Activated T-helper 17 cell treated with anti-CD3 and anti-CD28 coated beads, Interleukin-2, amount 50 U/mL, for 72 hours (primary cell): ENCODE measurements at regions not wholly inside any gene's neighbourhood (a gene's known extent, or its start where the extent isn't known, plus 50 kb on each side); places are given as distances from the start of the nearest gene placed in this dataset.

Source experiments
- ATAC-seq: fragments of 150-1000 bp; cut with Tn5 transposase; replicated peaks from 2 replicates; pipeline ENCODE4 v1.10.0; 2021; ENCODE audit warnings: mild to moderate bottlenecking, moderate library complexity
- H3K27ac Mint-ChIP-seq: one replicate; pipeline ENCODE4 v1.8.0; 2022; ENCODE audit warnings: mixed read lengths
- H3K27me3 Mint-ChIP-seq: one replicate; pipeline ENCODE4 v1.8.0; 2022; ENCODE audit warnings: mixed read lengths
- H3K36me3 Mint-ChIP-seq: one replicate; pipeline ENCODE4 v1.8.0; 2022; ENCODE audit warnings: low read depth, mild to moderate bottlenecking, mixed read lengths
- H3K4me1 Mint-ChIP-seq: one replicate; pipeline ENCODE4 v1.8.0; 2022; ENCODE audit warnings: mixed read lengths
- H3K4me3 Mint-ChIP-seq: one replicate; pipeline ENCODE4 v1.8.0; 2022; ENCODE audit warnings: mild to moderate bottlenecking, mixed read lengths
- H3K9me3 Mint-ChIP-seq: one replicate; pipeline ENCODE4 v1.8.0; 2022; ENCODE audit warnings: mixed read lengths

DNA sequence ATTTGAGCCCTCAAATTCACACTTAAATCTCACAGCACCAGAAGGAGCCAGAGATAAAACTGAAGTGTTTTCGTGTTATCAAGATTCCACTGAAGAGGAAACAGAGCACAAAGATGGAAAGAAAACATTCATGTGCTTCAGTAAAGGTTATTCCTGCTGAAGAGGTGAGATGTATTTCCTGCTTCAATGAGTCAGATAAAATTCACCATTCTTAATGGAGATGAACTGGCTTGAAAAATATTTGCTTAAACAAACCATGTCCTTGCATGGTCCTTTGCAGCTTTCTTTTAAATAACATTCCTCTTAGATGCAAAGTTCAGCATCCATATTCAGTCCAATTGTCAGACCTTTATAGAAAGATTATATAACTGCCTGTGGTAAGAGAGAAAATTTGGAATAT lies 294.2 kb downstream of the IPMK start:
- H3K4me1 Mint-ChIP-seq = no peaks in the 10 kb centered on the region
- H3K36me3 Mint-ChIP-seq = no peaks in the 10 kb centered on the region
- no peak for ATAC-seq
- H3K9me3 Mint-ChIP-seq = no peaks in the 10 kb centered on the region
- H3K4me3 Mint-ChIP-seq = no peak overlapping the region
- H3K27ac Mint-ChIP-seq = no peak overlapping the region
- H3K27me3 Mint-ChIP-seq = no peaks in the 10 kb centered on the region

DNA sequence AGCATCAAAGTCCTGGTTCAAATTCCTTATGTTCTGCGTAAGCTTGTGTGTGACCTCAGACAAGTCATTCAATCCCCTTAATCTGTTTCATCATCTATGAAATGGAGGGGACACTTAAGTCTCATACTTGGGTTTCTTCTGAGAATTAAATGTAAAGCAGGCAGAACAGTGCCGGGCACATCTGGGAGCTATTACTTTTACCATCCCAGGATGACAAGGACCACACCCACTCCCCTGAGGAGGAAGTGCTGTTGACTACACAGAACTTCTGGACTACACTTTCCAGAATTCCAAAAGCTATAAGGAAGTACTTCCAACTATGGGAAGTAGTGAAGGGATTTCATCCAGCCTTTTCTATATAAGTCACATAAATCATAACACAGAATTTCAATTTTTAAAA lies 294.9 kb downstream of the IPMK start:
- H3K4me1 Mint-ChIP-seq = no peaks in the 10 kb centered on the region
- no peak overlapping the region for H3K27ac Mint-ChIP-seq
- no peak overlapping the region for H3K4me3 Mint-ChIP-seq
- ATAC-seq = no peak
- H3K27me3 Mint-ChIP-seq = no peaks in the 10 kb centered on the region
- H3K36me3 Mint-ChIP-seq = no peaks in the 10 kb centered on the region
- H3K9me3 Mint-ChIP-seq = no peaks in the 10 kb centered on the region

DNA sequence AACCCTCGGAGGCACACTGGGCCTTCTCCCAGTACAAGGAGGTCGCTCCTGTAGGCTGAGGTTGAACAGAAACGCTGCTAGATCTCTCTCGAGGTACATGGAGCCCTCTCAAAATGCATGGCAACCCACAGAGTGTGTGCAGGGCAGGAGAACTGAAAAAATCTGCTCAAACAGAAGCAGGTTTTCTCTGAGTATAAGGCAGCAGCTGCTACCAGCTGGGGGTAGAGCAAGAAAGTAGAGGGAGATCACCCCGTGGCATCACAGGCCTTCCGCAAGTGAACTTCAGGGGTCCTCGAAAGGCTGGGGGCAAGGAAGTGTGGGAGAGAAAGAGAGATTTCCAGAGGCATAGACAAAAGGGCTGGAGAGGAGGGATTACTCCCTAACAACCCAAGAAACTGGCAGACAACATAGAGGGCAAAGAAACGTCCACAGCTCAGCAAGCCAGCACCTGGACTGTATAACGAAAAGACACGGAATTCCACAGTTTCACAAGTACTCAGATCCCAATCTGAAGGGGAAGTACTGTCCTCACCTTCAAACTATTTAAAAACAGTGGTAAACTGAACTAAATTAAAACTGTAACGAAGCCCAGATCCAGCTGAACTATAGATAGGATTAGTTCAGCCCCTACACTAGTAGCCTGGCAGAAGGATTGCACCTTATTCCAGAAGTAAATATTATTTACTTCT lies 299.2 kb downstream of the IPMK start:
- no peak overlapping the region for H3K4me3 Mint-ChIP-seq
- H3K9me3 Mint-ChIP-seq = peaks cover 4% of the 10 kb centered on the region
- no peak overlapping the region for H3K27ac Mint-ChIP-seq
- H3K36me3 Mint-ChIP-seq = no peaks in the 10 kb centered on the region
- H3K27me3 Mint-ChIP-seq = no peaks in the 10 kb centered on the region
- no peaks in the 10 kb centered on the region for H3K4me1 Mint-ChIP-seq
- no peak for ATAC-seq

DNA sequence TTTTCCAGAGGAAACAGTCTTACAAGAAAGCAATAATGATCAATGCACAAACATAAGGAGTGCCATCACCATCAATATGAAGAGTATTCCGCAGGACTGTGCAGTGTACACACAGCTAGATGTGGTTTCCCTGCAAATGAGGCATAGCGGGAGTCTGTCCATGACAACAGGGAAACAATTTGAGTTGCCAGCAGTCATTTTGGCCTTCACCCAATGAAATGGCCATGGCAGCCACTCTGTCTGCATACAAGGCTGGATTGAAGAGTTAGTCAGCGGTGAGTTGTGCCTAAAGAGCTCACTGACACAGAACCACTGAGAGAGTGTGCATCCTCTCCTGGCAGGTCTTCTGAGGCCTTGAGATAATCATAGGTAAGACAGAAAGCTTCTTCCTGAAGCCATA lies 303.3 kb downstream of the IPMK start:
- H3K36me3 Mint-ChIP-seq = no peaks in the 10 kb centered on the region
- H3K27me3 Mint-ChIP-seq = no peaks in the 10 kb centered on the region
- H3K4me3 Mint-ChIP-seq = no peak overlapping the region
- H3K27ac Mint-ChIP-seq = no peak overlapping the region
- H3K9me3 Mint-ChIP-seq = peaks cover 4% of the 10 kb centered on the region
- H3K4me1 Mint-ChIP-seq = no peaks in the 10 kb centered on the region
- ATAC-seq = no peak

DNA sequence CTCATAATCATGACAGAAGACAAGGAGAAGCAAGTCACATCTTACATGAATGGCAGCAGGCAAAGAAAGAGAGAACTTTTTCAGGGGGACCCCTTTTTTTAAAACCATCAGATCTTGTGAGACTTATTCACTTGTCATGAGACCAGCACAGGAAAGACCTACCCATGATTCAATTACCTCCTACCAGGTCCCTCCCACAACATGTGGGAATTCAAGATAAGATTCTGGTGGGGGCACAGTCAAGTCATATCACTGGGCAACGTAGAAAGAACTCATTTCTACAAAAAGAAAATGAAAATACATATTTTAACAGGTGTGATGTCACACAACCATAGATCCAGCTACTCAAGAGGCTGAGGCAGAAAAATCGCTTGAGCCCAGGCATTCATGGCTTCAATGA lies 304.1 kb downstream of the IPMK start:
- Mint-ChIP-seq H3K27ac (no peak overlapping the region), H3K4me1 (no peaks in the 10 kb centered on the region), H3K4me3 (no peak overlapping the region), H3K9me3 (peaks cover 4% of the 10 kb centered on the region), H3K27me3 (no peaks in the 10 kb centered on the region), H3K36me3 (no peaks in the 10 kb centered on the region)
- ATAC-seq = no peak

DNA sequence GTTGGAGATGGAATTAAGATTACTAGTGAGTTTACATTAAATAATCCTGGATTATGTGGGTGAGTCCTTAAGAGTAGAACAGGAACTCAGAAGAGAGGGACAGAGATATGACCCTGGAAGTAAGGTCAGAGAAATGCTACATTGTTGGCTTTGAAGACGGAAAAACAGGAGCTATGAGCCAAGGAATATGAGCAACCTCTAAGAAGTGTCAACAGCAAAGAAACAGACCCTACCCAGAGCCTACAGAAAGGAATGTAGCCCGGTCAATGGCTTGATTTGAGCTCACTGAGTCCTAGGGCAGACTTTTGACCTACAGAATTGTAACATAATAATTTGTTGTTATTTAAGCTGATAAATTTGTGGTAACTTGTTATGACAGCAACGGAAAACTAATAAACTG lies 304.9 kb downstream of the IPMK start:
- no peak for ATAC-seq
- H3K27me3 Mint-ChIP-seq = no peaks in the 10 kb centered on the region
- H3K9me3 Mint-ChIP-seq = peaks cover 4% of the 10 kb centered on the region
- H3K27ac Mint-ChIP-seq = no peak overlapping the region
- H3K36me3 Mint-ChIP-seq = no peaks in the 10 kb centered on the region
- no peaks in the 10 kb centered on the region for H3K4me1 Mint-ChIP-seq
- H3K4me3 Mint-ChIP-seq = no peak overlapping the region

DNA sequence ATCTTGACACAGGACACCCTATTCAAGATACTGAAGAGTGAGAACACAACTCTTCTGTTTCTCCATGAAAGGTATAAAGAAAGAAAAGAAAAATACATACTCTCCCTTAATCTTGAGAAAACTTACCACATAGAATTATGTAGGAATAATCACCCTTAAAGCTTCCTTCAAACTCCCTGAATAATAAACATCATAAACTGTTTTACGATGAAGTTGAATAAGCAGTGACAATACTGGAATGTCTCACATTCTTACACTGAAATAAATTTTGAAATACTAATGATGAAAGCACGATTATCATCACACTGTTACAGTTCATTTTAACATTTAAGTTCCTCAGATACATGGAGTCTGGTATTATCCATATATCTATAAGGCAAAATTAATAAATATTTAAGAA lies 306.2 kb downstream of the IPMK start:
- no peak for ATAC-seq
- Mint-ChIP-seq H3K4me1 (no peaks in the 10 kb centered on the region), H3K36me3 (no peaks in the 10 kb centered on the region), H3K9me3 (peaks cover 4% of the 10 kb centered on the region), H3K27me3 (no peaks in the 10 kb centered on the region), H3K27ac (no peak overlapping the region), H3K4me3 (no peak overlapping the region)

DNA sequence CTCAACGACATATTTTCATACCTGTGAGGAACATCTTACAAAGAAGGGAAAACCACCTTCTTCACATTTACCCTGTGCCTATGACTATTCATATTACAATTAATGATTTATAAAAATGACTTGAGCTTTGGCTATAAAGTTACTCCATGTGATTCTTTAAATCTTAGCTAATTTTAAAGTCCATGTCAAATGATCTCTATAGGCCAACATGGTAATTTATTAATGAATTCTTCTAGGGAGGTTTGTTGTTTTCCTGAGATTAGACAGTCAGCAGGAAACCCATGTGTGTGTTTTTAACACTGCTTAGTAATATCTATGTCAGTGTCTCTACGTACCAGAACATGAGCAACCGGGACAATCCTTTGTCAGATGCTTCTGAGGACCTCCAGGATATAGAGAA lies 307.3 kb downstream of the IPMK start:
- ATAC-seq = no peak
- Mint-ChIP-seq H3K9me3 (peaks cover 4% of the 10 kb centered on the region), H3K27ac (no peak overlapping the region), H3K4me3 (no peak overlapping the region), H3K27me3 (no peaks in the 10 kb centered on the region), H3K36me3 (no peaks in the 10 kb centered on the region), H3K4me1 (no peaks in the 10 kb centered on the region)

DNA sequence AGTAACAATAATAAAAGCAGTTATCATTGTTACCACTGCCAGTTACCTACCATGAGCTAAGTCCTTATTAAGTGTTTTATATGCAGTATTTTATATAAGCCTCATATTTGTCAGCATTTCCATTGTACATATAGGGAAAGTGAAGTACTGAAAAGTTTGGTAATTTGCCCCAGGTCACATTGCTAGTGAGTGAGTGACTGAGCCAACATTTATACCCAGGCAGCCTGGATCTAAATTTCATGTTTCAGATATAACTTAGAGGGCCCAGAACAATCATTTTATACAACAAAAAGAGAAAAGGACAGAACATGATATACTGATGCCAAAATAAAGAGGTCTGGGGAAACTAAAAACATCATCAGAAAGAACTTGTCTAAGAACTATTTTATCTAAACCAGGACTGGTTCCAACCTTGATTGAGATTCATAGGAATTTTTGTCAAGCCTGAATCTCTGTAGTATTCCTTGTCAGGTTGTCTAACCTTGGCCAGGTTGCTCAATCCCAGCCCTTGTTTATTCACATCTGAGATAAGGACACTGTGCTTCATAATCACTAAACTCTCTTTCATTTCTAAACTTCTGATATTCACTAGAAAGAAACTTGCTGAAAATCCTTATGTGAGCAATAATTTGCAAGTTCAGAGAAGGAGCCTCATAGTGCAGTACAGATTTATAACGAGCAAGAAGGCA lies 308.2 kb downstream of the IPMK start:
- Mint-ChIP-seq H3K27me3 (no peaks in the 10 kb centered on the region), H3K4me3 (no peak overlapping the region), H3K36me3 (no peaks in the 10 kb centered on the region), H3K4me1 (no peaks in the 10 kb centered on the region), H3K27ac (no peak overlapping the region), H3K9me3 (peaks cover 8% of the 10 kb centered on the region)
- no peak for ATAC-seq

DNA sequence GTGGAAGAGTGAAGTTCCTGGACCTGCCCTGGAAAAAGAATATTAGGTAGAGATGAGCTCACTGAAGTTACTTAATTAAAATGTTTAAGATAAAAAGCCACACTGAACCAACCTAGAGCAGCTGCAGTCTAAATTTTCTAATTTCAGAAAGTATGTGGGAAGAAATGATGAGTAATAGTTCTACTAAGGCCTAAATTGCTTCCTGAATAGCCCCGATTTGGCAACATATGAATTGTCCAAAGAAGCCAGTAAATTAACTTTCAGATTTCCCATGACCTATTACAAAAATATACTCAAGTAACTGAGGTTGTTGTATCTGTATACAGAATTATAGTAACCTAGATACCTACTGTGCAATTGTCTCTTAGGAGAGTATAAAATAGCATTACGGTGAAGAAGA lies 312.6 kb downstream of the IPMK start:
- H3K4me3 Mint-ChIP-seq = no peak overlapping the region
- peaks cover 5% of the 10 kb centered on the region for H3K9me3 Mint-ChIP-seq
- no peaks in the 10 kb centered on the region for H3K4me1 Mint-ChIP-seq
- ATAC-seq = no peak
- no peaks in the 10 kb centered on the region for H3K27me3 Mint-ChIP-seq
- no peaks in the 10 kb centered on the region for H3K36me3 Mint-ChIP-seq
- H3K27ac Mint-ChIP-seq = no peak overlapping the region

DNA sequence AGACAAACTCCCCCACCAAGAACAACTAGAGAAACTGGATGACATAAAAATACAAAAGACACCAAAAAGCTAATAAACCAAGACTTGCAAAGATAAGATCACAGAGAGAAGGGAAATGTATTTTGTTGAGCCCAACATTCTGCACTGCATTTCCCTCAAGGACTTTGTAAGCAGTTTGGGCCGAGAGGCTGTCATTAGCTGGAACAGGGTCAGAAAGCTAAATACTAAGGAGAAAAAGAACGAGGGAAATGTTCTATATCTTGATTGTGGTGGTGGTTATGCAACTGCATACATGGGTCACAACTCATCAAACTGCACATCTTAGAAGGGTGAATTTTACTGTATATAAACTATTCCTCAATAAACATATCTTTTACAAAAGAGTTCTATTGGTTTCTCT lies 315.0 kb downstream of the IPMK start:
- H3K4me1 Mint-ChIP-seq = no peaks in the 10 kb centered on the region
- no peak for ATAC-seq
- H3K27me3 Mint-ChIP-seq = no peaks in the 10 kb centered on the region
- H3K4me3 Mint-ChIP-seq = no peak overlapping the region
- H3K27ac Mint-ChIP-seq = no peak overlapping the region
- H3K9me3 Mint-ChIP-seq = peaks cover 5% of the 10 kb centered on the region
- H3K36me3 Mint-ChIP-seq = no peaks in the 10 kb centered on the region

DNA sequence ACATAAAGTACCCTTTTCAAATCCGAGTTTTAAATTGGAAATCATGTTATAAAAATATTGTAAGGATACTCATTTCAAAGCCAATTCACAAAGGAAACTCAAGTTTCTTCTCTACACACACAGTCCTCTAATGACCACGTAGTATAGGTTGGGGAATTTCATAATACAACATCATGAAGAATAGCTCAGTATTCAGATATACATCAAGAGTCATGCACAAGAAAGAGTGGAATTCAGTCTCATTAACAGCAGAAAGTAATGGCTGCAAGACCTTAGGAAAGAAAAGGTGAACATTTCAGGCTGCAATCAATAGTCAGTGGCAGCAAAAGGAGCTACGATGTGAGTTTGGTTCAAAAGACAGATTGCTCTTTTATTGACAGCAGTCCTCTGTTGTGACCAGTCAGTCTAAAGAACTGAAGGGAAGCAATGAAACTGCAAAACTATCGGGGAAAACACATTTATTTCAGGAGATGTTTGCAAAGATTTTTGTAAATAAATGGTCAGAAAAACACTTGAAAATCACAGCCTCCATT lies 317.2 kb downstream of the IPMK start:
- Mint-ChIP-seq H3K27me3 (no peaks in the 10 kb centered on the region), H3K4me1 (no peaks in the 10 kb centered on the region), H3K27ac (no peak overlapping the region), H3K36me3 (no peaks in the 10 kb centered on the region), H3K4me3 (no peak overlapping the region), H3K9me3 (peaks cover 5% of the 10 kb centered on the region)
- no peak for ATAC-seq

DNA sequence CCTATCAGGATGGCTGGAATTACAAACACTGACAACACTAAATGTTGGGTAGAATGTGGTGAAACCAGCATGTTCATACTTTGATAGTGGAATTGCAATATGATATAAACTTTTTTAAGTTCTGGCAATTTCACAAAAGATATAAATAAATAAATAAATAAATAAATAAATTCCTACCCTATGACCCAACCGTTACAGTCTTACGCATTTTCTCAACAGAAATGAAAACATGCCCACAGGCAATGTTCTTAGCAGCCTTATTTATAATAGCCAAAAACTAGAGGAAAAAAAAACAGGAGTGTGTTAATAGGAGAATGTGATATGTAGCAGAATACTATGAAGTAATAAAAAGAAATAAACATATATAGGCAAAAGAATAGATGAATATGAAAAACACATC lies 318.9 kb downstream of the IPMK start:
- Mint-ChIP-seq H3K27ac (no peak overlapping the region), H3K36me3 (no peaks in the 10 kb centered on the region), H3K4me1 (no peaks in the 10 kb centered on the region), H3K27me3 (no peaks in the 10 kb centered on the region), H3K4me3 (no peak overlapping the region), H3K9me3 (no peaks in the 10 kb centered on the region)
- no peak for ATAC-seq

DNA sequence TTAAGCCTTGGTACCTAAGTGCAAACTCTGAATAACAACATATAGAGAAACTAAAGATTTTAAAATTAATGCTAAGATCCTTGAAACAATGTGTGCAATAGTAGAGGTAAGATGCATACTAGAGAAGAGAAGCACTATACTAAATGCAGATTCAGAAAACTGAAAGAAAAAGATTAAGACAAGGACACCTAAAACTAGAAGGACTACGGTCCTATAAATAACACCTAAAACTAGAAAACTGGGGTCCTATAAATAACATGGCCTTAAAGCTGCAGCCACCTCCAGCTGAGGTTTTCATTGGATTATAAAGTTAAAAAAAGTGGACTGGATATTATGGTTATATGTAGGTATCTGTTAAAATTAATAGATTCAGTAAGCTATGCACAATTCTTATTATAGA lies 320.9 kb downstream of the IPMK start:
- Mint-ChIP-seq H3K4me1 (no peaks in the 10 kb centered on the region), H3K9me3 (no peaks in the 10 kb centered on the region), H3K36me3 (no peaks in the 10 kb centered on the region), H3K27me3 (no peaks in the 10 kb centered on the region), H3K4me3 (no peak overlapping the region), H3K27ac (no peak overlapping the region)
- no peak for ATAC-seq

DNA sequence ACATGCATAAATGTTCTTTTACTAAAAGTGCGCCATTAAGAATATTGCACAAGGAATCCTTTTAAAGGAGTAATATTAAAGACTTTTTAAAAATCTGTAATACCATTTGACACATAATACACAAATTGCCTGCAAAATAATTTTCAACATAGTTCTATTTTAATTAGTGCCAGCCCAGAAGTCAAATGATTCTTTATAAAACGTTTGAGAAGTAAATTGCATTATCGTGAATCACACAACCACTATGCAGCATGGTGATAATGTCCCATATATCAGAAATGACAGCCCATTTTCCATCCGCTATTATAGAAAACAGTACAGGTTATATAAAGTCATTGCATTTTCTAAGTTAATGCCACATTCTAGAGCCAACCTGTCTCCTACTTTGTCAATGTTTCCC lies 324.0 kb downstream of the IPMK start:
- no peak for ATAC-seq
- Mint-ChIP-seq H3K27ac (no peak overlapping the region), H3K4me3 (no peak overlapping the region)

More for the DNA sequence above, 324.0 kb downstream of the IPMK start:
- Mint-ChIP-seq H3K27me3 (no peaks in the 10 kb centered on the region), H3K9me3 (peaks cover 2% of the 10 kb centered on the region), H3K36me3 (no peaks in the 10 kb centered on the region), H3K4me1 (no peaks in the 10 kb centered on the region)
